ENCODE measurements at regions not wholly inside any gene's neighbourhood (a gene's known extent, or its start where the extent isn't known, plus 50 kb on each side); places are given as distances from the start of the nearest gene placed in this dataset.

- SMC1A ChIA-PET (ENCODE audit: uncharacterized antibody, unreplicated experiment) = interaction anchor here (1.0 to 1.5 kb wide), 5 partner anchors 12 to 69 kb away, joined by 3 read pairs; no protein-coding TSS in a partner anchor
- TF ChIP-seq CUX1 (IDR thresholded peaks at IDR 0.05; ENCODE audit: insufficient replicate concordance, low read depth, low read length) (no peak), PAX5 (IDR thresholded peaks at IDR 0.05; ENCODE audit: borderline replicate concordance, low read depth, low read length) (no peak), EED (IDR thresholded peaks at IDR 0.05; ENCODE audit: low read depth) (no peak), SPI1 (IDR thresholded peaks at IDR 0.05; ENCODE audit: borderline replicate concordance, insufficient read depth, low read depth, low read length) (no peak), ATF3 (IDR thresholded peaks at IDR 0.05; ENCODE audit: borderline replicate concordance, extremely low read depth, low read depth, low read length) (no peak), CEBPB (IDR thresholded peaks at IDR 0.05; ENCODE audit: borderline replicate concordance in 1 of 2, low read depth in 2 of 2, low read length in 2 of 2) (no peak), ATF2 (IDR thresholded peaks at IDR 0.05; ENCODE audit: low read length) (no peak), SMAD5 (IDR thresholded peaks at IDR 0.05; ENCODE audit: low read depth) (no peak), POLR2AphosphoS5 (IDR thresholded peaks at IDR 0.05; ENCODE audit: low read length) (no peak), CHD1 (IDR thresholded peaks at IDR 0.05; ENCODE audit: low read depth, low read length) (no peak)
- in situ Hi-C loops (cut with MboI) = no loop called here
- RAD21 ChIA-PET (ENCODE audit: unreplicated experiment) = no interaction called here
- no peaks in the 10 kb centered on the region for H3K79me2 ChIP-seq (ENCODE audit: control insufficient read depth, insufficient read depth, low read length)
- H3K4me2 ChIP-seq (ENCODE audit: control insufficient read depth, insufficient read depth) = no peak overlapping the region
- H3K27ac ChIP-seq (ENCODE audit: control insufficient read depth, insufficient read depth) = no peak overlapping the region
- H3K4me3 ChIP-seq = no peak overlapping the region
- POLR2A ChIA-PET = no interaction called here
- H4K20me1 ChIP-seq (ENCODE audit: control insufficient read depth, insufficient read depth) = no peaks in the 10 kb centered on the region
- H3K27me3 ChIP-seq (replicated peaks in 1 of 2; ENCODE audit: control insufficient read depth in 2 of 2, insufficient read depth in 2 of 2, low read length in 1 of 2) = no peaks in the 10 kb centered on the region
- H3K36me3 ChIP-seq (ENCODE audit: control insufficient read depth in 2 of 2, insufficient read depth in 2 of 2, low read length in 1 of 2) = no peaks in the 10 kb centered on the region
- DNase-seq (ENCODE audit: low read depth, low spot score) (no peak), FAIRE-seq (no peak), ATAC-seq (no peak)
- H3K9ac ChIP-seq (ENCODE audit: control insufficient read depth, insufficient read depth, low read length) = no peak overlapping the region
- BruUV-seq (replicated peaks) = no TSS peak
- H3K9me3 ChIP-seq (replicated peaks; ENCODE audit: control insufficient read depth, insufficient read depth, low read length) = no peaks in the 10 kb centered on the region
- H2AFZ ChIP-seq (ENCODE audit: control insufficient read depth, low read depth, low read length) = no peak overlapping the region
- CTCF ChIA-PET = interaction anchor here (1.9 to 4.8 kb wide), 2 partner anchors 10 to 29 kb away, joined by 8 to 15 read pairs; no protein-coding TSS in a partner anchor
- WGBS (ENCODE audit: insufficient coverage, insufficient replicate concordance, low lambda C conversion rate, missing lambda C conversion rate) = 29% methylated on average over 6 of the region's 6 CpGs
- H3K4me1 ChIP-seq (ENCODE audit: control insufficient read depth, insufficient read depth, low read length) = no peaks in the 10 kb centered on the region
- intact Hi-C loops (cut with micrococcal nuclease; ENCODE audit: unreplicated experiment) = no loop called here
Observed at GRCh38 chr13:80988391-80989151, 647.6 kb upstream of the SPRY2 start.

Measured in GM12878 (cell line).